H9 (cell line): ENCODE measurements at regions not wholly inside any gene's neighbourhood (a gene's known extent, or its start where the extent isn't known, plus 50 kb on each side); places are given as distances from the start of the nearest gene placed in this dataset.

Experiments
- DNase-seq: peaks from one replicate; pipeline ENCODE4 v3.0.0-alpha.2; 2017
- H2AFZ ChIP-seq: one replicate; pipeline ENCODE4 v1.6.1; 2013; ENCODE audit warnings: mild to moderate bottlenecking, low read length, control low read depth, moderate library complexity
- H2AK5ac ChIP-seq: 2 replicates; pipeline ENCODE4 v1.6.1; 2013; ENCODE audit warnings: low read length, control low read depth, mixed read lengths; ENCODE audit not compliant: insufficient read length
- H2BK120ac ChIP-seq: one replicate; pipeline ENCODE4 v1.6.1; 2013; ENCODE audit warnings: low read depth, mild to moderate bottlenecking, low read length, control low read depth, inconsistent platforms; ENCODE audit not compliant: poor library complexity, severe bottlenecking
- H2BK12ac ChIP-seq: 2 replicates; pipeline ENCODE4 v1.6.1; 2013; ENCODE audit warnings: low read length, control low read depth, mixed read lengths, low read depth; ENCODE audit not compliant: insufficient read length
- H2BK15ac ChIP-seq: 2 replicates; pipeline ENCODE4 v1.6.1; 2013; ENCODE audit warnings: low read depth, low read length, control low read depth
- H2BK20ac ChIP-seq: one replicate; pipeline ENCODE4 v1.6.1; 2013; ENCODE audit warnings: low read depth, mild to moderate bottlenecking, low read length, control low read depth, inconsistent platforms; ENCODE audit not compliant: poor library complexity, severe bottlenecking
- H2BK5ac ChIP-seq: 2 replicates; pipeline ENCODE4 v1.6.1; 2013; ENCODE audit warnings: low read length, control low read depth, mixed read lengths; ENCODE audit not compliant: insufficient read length
- H3K14ac ChIP-seq: 2 replicates; pipeline ENCODE4 v1.6.1; 2013; ENCODE audit warnings: low read length, control low read depth; ENCODE audit not compliant: insufficient read depth
- H3K18ac ChIP-seq: 2 replicates; pipeline ENCODE4 v1.6.1; 2013; ENCODE audit warnings: low read depth, mild to moderate bottlenecking, mixed read lengths, low read length, control low read depth; ENCODE audit not compliant: insufficient read length
- H3K23ac ChIP-seq: 2 replicates; pipeline ENCODE4 v1.6.1; 2013; ENCODE audit warnings: low read length, control low read depth, mixed read lengths, low read depth; ENCODE audit not compliant: insufficient read length
- H3K23me2 ChIP-seq: 2 replicates; pipeline ENCODE4 v1.6.1; 2013; ENCODE audit warnings: low read depth, mild to moderate bottlenecking, mixed read lengths, low read length, control low read depth; ENCODE audit not compliant: insufficient read length, poor library complexity, severe bottlenecking
- H3K27ac ChIP-seq: 2 replicates; pipeline ENCODE4 v1.5.1; 2013; ENCODE audit warnings: low read length, control low read depth, mixed read lengths, low read depth; ENCODE audit not compliant: insufficient read length
- H3K27me3 ChIP-seq: 2 replicates; pipeline ENCODE4 v1.6.1; 2013; ENCODE audit warnings: low read length, control low read depth, inconsistent platforms; ENCODE audit not compliant: insufficient read depth
- H3K4ac ChIP-seq: 2 replicates; pipeline ENCODE4 v1.6.1; 2013; ENCODE audit warnings: low read depth, mild to moderate bottlenecking, control low read depth, inconsistent platforms, low read length, moderate library complexity
- H3K4me1 ChIP-seq: 2 replicates; pipeline ENCODE4 v1.6.1; 2013; ENCODE audit warnings: low read length, control low read depth, inconsistent platforms; ENCODE audit not compliant: insufficient read depth
- H3K4me2 ChIP-seq: 2 replicates; pipeline ENCODE4 v1.6.1; 2013; ENCODE audit warnings: low read length, control low read depth, mixed read lengths; ENCODE audit not compliant: insufficient read length, insufficient read depth
- H3K56ac ChIP-seq: 2 replicates; pipeline ENCODE4 v1.6.1; 2013; ENCODE audit warnings: low read depth, mild to moderate bottlenecking, mixed read lengths, low read length, control low read depth; ENCODE audit not compliant: insufficient read length
- H3K79me1 ChIP-seq: 2 replicates; pipeline ENCODE4 v1.6.1; 2013; ENCODE audit warnings: low read depth, mild to moderate bottlenecking, moderate library complexity, low read length, control low read depth, inconsistent platforms; ENCODE audit not compliant: insufficient read depth, poor library complexity, severe bottlenecking
- H3K79me2 ChIP-seq: 2 replicates; pipeline ENCODE4 v1.6.1; 2013; ENCODE audit warnings: low read length, control low read depth, inconsistent platforms; ENCODE audit not compliant: insufficient read depth
- H3K9ac ChIP-seq: 2 replicates; pipeline ENCODE4 v1.6.1; 2013; ENCODE audit warnings: low read length, control low read depth, mixed read lengths; ENCODE audit not compliant: insufficient read length; ENCODE audit errors: extremely low read depth
- H3K9me3 ChIP-seq: one replicate; pipeline ENCODE4 v1.6.1; 2013; ENCODE audit warnings: low read depth, low read length, inconsistent platforms; ENCODE audit not compliant: control insufficient read depth
- H3T11ph ChIP-seq: one replicate; pipeline ENCODE4 v1.6.1; 2013; ENCODE audit warnings: mild to moderate bottlenecking, low read length, control low read depth, inconsistent platforms
- H4K20me1 ChIP-seq: one replicate; pipeline ENCODE4 v1.6.1; 2013; ENCODE audit not compliant: control insufficient read depth, insufficient read length, insufficient read depth
- H4K5ac ChIP-seq: 2 replicates; pipeline ENCODE4 v1.6.1; 2013; ENCODE audit warnings: low read depth, mild to moderate bottlenecking, mixed read lengths, low read length, control low read depth; ENCODE audit not compliant: insufficient read length
- H4K8ac ChIP-seq: replicated peaks from 2 replicates; pipeline ENCODE4 v1.6.1; 2013; ENCODE audit warnings: low read length, control low read depth, mixed read lengths, low read depth; ENCODE audit not compliant: insufficient read length
- H4K91ac ChIP-seq: 2 replicates; pipeline ENCODE4 v1.6.1; 2013; ENCODE audit warnings: low read depth, mild to moderate bottlenecking, moderate library complexity, mixed read lengths, low read length, control low read depth; ENCODE audit not compliant: insufficient read length
- H3K27ac Mint-ChIP-seq, 3 experiments: 2 replicates in 2 of 3; 3 replicates in 1 of 3; pipeline ENCODE4 v1.8.0; 2020 to 2021; ENCODE audit warnings: mixed read lengths in 3 of 3, mild to moderate bottlenecking in 1 of 3, moderate library complexity in 1 of 3
- H3K27me3 Mint-ChIP-seq: 2 replicates; pipeline ENCODE4 v1.8.0; 2021; ENCODE audit warnings: low read depth, mild to moderate bottlenecking, moderate library complexity, mixed read lengths
- H3K36me3 Mint-ChIP-seq, 3 experiments: 2 replicates in 2 of 3; 3 replicates in 1 of 3; pipeline ENCODE4 v1.8.0; 2020 to 2021; ENCODE audit warnings: low read depth in 3 of 3, mixed read lengths in 3 of 3; ENCODE audit not compliant: insufficient read depth in 1 of 3
- H3K4me1 Mint-ChIP-seq, 2 experiments: 2 replicates each; pipeline ENCODE4 v1.8.0; 2020; ENCODE audit warnings: mixed read lengths in 2 of 2
- H3K4me3 Mint-ChIP-seq, 2 experiments: 2 replicates in 1 of 2; 3 replicates in 1 of 2; pipeline ENCODE4 v1.8.0; 2020 to 2021; ENCODE audit warnings: mild to moderate bottlenecking in 2 of 2, mixed read lengths in 2 of 2, moderate library complexity in 1 of 2
- H3K9me3 Mint-ChIP-seq, 2 experiments: 2 replicates in 1 of 2; 3 replicates in 1 of 2; pipeline ENCODE4 v1.8.0; 2020; ENCODE audit warnings: mild to moderate bottlenecking in 2 of 2, mixed read lengths in 2 of 2, moderate library complexity in 1 of 2
- CTCF ChIP-seq: fragments of 200-600 bp; sonication (generic); conservative IDR thresholded peaks from 3 replicates; pipeline ENCODE4 v1.8.0; 2021; ENCODE audit warnings: antibody characterized with exemption, mild to moderate bottlenecking
- WGBS: extraction: QIAGEN DNeasy Blood & Tissue Kit; methylation state at CpG from one replicate; pipeline ENCODE4 v1.1.7; 2013; ENCODE audit warnings: missing lambda C conversion rate, low lambda C conversion rate, mixed read lengths; ENCODE audit not compliant: insufficient read length; ENCODE audit errors: extremely low coverage; 5-methylcytosine and 5-hydroxymethylcytosine counted together

- no peak overlapping the region for H2BK15ac ChIP-seq
- no peak overlapping the region for H3K4me2 ChIP-seq
- H3K4me3 Mint-ChIP-seq = no peak overlapping the region
- H3K27me3 ChIP-seq = no peaks in the 10 kb centered on the region
- no CpG with 5 or more reads among the region's 4 CpGs for WGBS
- no peak overlapping the region for H4K5ac ChIP-seq
- no peaks in the 10 kb centered on the region for H3K4me1 ChIP-seq
- no peak overlapping the region for H3T11ph ChIP-seq
- DNase-seq = no peak
- no peaks in the 10 kb centered on the region for H3K79me2 ChIP-seq
- H2BK20ac ChIP-seq = no peak overlapping the region
- H3K27ac ChIP-seq = no peak overlapping the region
- no peak overlapping the region for H2AK5ac ChIP-seq
- H3K23me2 ChIP-seq = no peaks in the 10 kb centered on the region
- no peak overlapping the region for H4K91ac ChIP-seq
- no peak overlapping the region for H3K18ac ChIP-seq
- no peak overlapping the region for H4K8ac ChIP-seq
- no peaks in the 10 kb centered on the region for H3K27me3 Mint-ChIP-seq
- H3K27ac Mint-ChIP-seq = no peak overlapping the region
- H2AFZ ChIP-seq = no peak overlapping the region
- no peak overlapping the region for H2BK5ac ChIP-seq
- peaks cover 6 to 27% (median 10%) of the 10 kb centered on the region in 3 experiments for H3K36me3 Mint-ChIP-seq
- H2BK12ac ChIP-seq = no peak overlapping the region
- no peak overlapping the region for H3K4ac ChIP-seq
- no peak overlapping the region for H2BK120ac ChIP-seq
- peaks cover 35 to 47% of the 10 kb centered on the region in 2 experiments for H3K9me3 Mint-ChIP-seq
- TF ChIP-seq CTCF = no peak
- no peak overlapping the region for H3K23ac ChIP-seq
- H3K9me3 ChIP-seq = no peaks in the 10 kb centered on the region
- H3K56ac ChIP-seq = no peak overlapping the region
- no peaks in the 10 kb centered on the region for H3K4me1 Mint-ChIP-seq
- no peak overlapping the region for H3K14ac ChIP-seq
- H3K79me1 ChIP-seq = no peaks in the 10 kb centered on the region
- H4K20me1 ChIP-seq = no peaks in the 10 kb centered on the region
- H3K9ac ChIP-seq = no peak overlapping the region
These were observed 835.6 kb downstream of the IGSF11 start for GRCh38 chr3:118199044-118199443.
